SJSA1 (cell line): ENCODE measurements at regions not wholly inside any gene's neighbourhood (a gene's known extent, or its start where the extent isn't known, plus 50 kb on each side); places are given as distances from the start of the nearest gene placed in this dataset.
"Not testable (repeated sequence)": the region's sequence is repeated elsewhere in the genome, so short reads cannot be mapped to it uniquely, and the experiment has no call there.

Experiments
- DNase-seq, 2 experiments: peaks; one replicate each; pipeline ENCODE4 v3.0.0-alpha.2; 2015 to 2020; ENCODE audit warnings: low spot score in 2 of 2, low read depth in 1 of 2
- H3K27ac ChIP-seq: fragments of 250-450 bp; sonication (Bioruptor Pico); 2 replicates; pipeline ENCODE4 v1.5.1; 2020; ENCODE audit warnings: mild to moderate bottlenecking, moderate library complexity
- H3K27me3 ChIP-seq: fragments of 250-450 bp; sonication (Bioruptor Pico); replicated peaks from 2 replicates; pipeline ENCODE4 v1.5.1; 2020; ENCODE audit warnings: mild to moderate bottlenecking, moderate library complexity
- H3K36me3 ChIP-seq: fragments of 250-450 bp; sonication (Bioruptor Pico); 2 replicates; pipeline ENCODE4 v1.5.1; 2020; ENCODE audit warnings: mild to moderate bottlenecking
- H3K4me1 ChIP-seq: fragments of 250-450 bp; sonication (Bioruptor Pico); replicated peaks from 2 replicates; pipeline ENCODE4 v1.6.1; 2021; ENCODE audit warnings: mild to moderate bottlenecking
- H3K4me3 ChIP-seq: fragments of 250-450 bp; sonication (Bioruptor Pico); 2 replicates; pipeline ENCODE4 v1.5.1; 2020; ENCODE audit warnings: mild to moderate bottlenecking
- H3K9me3 ChIP-seq: fragments of 250-450 bp; sonication (Bioruptor Pico); replicated peaks from 2 replicates; pipeline ENCODE4 v1.5.1; 2020; ENCODE audit warnings: mild to moderate bottlenecking

DNA sequence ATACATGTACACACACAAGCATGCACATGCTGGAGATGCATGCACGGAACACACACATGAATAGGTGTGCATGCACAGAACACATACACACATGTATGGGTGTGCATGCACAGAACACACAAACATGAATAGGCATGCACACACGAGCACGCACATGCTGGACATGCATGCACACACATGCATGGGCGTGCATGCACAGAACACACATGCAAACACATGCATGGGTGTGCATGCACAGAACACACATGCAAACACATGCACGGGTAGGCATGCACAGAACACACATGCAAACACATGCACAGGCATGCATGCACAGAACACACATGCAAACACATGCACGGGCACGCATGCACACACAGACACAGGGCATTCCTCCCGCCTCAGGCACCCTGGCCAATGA, 382.3 kb downstream of the IRX2 start:
- H3K27ac ChIP-seq, result no peak overlapping the region
- no peaks in the 10 kb centered on the region for H3K36me3 ChIP-seq
- no peak for DNase-seq
- no peaks in the 10 kb centered on the region for H3K4me1 ChIP-seq
- H3K9me3 ChIP-seq, result peaks cover 45% of the 10 kb centered on the region
- no peaks in the 10 kb centered on the region for H3K27me3 ChIP-seq
- H3K4me3 ChIP-seq, result no peak overlapping the region

DNA sequence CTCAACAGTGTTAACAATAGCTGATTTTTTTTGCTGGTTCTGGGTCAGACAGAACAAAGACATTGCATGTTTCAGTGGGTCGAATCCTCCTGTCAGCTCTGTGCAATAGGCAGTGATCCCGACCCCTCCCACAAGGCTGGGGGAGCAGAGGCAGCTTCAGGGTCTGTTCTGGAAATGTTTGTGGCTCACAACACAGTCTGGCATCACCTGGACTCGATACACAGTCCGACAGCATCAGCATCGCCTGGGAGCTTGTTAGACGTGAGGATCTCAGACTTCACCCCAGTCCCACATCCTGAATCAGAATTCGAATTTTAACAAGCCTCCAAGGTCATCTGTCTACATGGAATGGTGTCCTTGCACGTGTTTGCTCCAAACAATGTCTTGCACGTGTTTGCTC, 384.7 kb downstream of the IRX2 start:
- Histone ChIP-seq H3K27ac (no peak overlapping the region), H3K4me3 (no peak overlapping the region), H3K36me3 (no peaks in the 10 kb centered on the region), H3K4me1 (no peaks in the 10 kb centered on the region), H3K9me3 (peaks cover 44% of the 10 kb centered on the region), H3K27me3 (no peaks in the 10 kb centered on the region)
- DNase-seq, result peak in 1 of 2 experiments; percentile 30

DNA sequence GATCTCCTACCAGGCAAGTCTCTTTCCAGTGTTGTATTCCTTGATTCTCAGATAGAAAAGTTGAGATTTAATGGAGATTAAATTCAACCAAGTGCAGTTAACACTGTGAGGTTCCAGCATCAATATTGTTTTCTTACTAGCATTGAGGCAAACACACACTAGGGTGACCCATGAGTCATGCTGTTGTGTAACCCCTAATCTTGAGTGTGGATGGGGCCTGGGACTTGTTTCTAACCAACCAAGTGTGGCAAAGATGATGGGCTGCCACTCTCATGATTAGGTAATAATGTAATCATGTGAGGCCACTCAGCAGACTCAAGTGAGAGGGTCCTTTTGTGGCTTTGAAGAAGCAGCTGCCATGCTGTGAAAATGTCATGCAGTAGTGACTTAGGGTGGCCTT, 394.2 kb downstream of the IRX2 start:
- Histone ChIP-seq H3K4me1 (no peaks in the 10 kb centered on the region), H3K9me3 (peaks cover 19% of the 10 kb centered on the region), H3K36me3 (no peaks in the 10 kb centered on the region), H3K4me3 (no peak overlapping the region), H3K27ac (no peak overlapping the region), H3K27me3 (no peaks in the 10 kb centered on the region)
- no peak for DNase-seq

DNA sequence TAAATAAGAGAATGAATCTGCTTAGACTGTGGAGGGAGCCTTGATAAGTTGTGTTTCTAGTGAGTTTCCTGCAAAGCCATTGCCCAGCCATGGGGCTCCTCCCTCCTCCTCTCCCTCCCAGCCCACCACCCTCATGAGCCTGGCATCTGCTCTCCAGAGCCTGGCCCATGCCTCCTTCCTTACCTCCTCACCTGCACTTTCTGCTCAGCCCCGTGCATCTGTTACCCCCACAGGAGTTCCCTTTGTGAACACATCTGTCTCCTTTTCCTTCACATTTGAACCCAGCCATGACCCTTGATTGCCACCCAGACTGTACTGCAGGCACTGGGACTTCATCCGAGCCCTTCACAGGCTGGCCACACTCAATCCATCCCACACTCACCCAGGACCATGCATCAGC, 395.6 kb downstream of the IRX2 start:
- Histone ChIP-seq H3K27ac (no peak overlapping the region), H3K9me3 (peaks cover 23% of the 10 kb centered on the region), H3K36me3 (no peaks in the 10 kb centered on the region)

DNA sequence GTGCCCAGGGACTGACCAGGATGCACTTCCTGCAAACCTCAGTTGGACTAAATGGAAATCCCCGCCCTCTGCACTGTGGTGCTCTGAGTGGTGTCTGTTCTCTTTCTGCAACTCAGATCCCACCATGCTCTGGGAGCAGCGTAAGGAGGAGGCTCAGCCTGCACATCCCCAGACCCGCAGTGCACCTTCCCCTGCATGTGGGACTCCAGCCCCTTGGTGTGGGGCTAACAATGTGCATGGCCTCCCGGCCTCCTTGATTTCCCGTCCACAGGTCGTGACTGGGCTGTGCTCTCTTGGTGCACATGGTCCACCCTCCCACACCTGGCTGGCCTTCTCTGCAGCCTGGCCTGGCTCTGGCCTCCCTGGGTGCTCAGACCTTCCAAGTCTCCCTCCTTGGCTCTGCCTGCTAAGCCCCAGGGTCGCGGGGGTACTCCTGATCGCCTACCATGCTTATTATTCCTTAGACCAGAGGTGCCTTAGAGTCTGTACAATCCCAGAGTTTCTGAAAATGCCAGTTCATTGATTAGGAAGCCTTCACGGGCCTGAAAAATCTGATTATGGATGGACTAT, 397.5 kb downstream of the IRX2 start:
- Histone ChIP-seq H3K9me3 (peaks cover 22% of the 10 kb centered on the region), H3K4me1 (no peaks in the 10 kb centered on the region), H3K4me3 (no peak overlapping the region), H3K27ac (no peak overlapping the region), H3K27me3 (no peaks in the 10 kb centered on the region), H3K36me3 (no peaks in the 10 kb centered on the region)
- DNase-seq, result peak in 1 of 2 experiments; percentile 37

More for the DNA sequence above, 395.6 kb downstream of the IRX2 start:
- Histone ChIP-seq H3K4me1 (no peaks in the 10 kb centered on the region), H3K4me3 (no peak overlapping the region), H3K27me3 (no peaks in the 10 kb centered on the region)
- DNase-seq, result no peak

DNA sequence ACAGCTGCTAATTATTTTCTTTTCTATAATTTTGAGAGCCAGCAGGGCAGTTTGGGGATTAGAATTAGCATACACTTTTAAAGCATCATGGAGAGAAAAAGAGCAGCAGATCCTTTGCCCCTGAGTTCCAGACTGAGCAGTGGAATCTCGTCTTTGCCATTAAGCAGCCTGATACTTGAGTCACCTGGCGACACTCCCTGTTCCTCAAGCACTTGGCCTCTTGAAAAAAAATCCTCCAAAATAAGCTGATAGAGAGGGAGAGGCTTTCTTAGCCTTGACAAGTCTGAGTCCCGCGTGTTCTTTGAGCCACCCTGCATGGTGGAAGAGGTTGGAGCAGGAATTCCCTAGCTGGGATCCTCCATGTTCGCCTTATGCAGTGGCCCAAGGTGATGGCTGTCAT, 398.3 kb downstream of the IRX2 start:
- Histone ChIP-seq H3K36me3 (no peaks in the 10 kb centered on the region), H3K4me3 (no peak overlapping the region), H3K9me3 (peaks cover 20% of the 10 kb centered on the region), H3K27me3 (no peaks in the 10 kb centered on the region), H3K4me1 (no peaks in the 10 kb centered on the region), H3K27ac (no peak overlapping the region)
- DNase-seq, result no peak

DNA sequence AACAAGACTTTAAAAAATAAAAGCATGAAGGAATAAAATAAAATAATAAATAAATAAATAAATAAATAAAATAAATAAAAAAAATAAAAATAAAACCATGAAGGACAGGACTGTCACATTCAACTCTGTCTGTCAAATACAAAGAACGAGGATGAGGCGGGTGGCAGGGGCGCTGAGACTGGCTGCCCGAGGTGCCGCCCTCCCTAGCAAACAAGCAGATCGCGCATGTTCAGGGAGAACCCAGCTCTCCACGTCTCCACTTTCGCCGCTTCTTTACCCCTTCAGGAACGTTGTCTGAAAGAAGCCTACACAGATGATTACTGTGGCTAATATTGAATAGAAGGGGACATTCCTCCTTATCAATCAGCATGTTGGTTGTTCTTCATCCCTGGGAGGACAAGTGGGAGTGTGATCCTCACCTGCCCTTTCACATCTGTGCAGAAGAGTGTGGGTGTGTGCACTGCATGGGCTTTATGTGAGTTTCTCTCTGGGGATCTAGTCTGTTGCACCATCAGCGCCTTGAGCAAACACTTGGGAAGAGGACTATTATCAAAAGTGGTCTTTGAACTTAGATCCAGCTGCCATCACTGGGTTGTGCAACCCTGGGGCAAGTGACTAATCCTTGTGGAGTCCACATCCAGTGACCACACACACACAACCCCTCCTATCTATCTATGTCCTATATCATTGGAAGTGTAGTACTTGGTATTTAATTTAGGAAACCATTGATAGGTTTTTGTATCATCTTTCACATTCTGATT, 399.2 kb downstream of the IRX2 start:
- Histone ChIP-seq H3K9me3 (peaks cover 23% of the 10 kb centered on the region), H3K4me1 (no peaks in the 10 kb centered on the region), H3K4me3 (no peak overlapping the region), H3K36me3 (no peaks in the 10 kb centered on the region), H3K27me3 (no peaks in the 10 kb centered on the region), H3K27ac (no peak overlapping the region)
- DNase-seq, result no peak

DNA sequence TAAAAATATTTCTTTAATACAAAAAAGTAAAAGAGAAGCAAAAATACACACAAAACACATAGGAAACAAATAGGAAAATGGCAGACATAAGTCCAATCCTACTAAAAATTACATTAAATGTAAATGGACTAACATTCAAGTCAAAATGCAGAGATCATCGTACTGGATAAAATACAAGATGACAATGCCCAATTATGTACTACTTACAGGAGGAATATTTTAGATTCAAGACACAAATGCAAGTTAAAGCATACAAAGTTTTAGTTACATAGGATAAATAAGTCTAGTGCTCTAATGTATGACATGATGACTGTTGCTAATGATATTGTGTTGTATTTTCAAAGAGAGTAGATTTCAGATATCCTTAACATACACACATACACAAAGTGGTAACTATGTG, 401.7 kb downstream of the IRX2 start:
- not testable (repeated sequence) for H3K27ac ChIP-seq, DNase-seq, H3K4me3 ChIP-seq, H3K4me1 ChIP-seq, H3K36me3 ChIP-seq, H3K27me3 ChIP-seq
- H3K9me3 ChIP-seq, result peaks cover 19% of the 10 kb centered on the region

DNA sequence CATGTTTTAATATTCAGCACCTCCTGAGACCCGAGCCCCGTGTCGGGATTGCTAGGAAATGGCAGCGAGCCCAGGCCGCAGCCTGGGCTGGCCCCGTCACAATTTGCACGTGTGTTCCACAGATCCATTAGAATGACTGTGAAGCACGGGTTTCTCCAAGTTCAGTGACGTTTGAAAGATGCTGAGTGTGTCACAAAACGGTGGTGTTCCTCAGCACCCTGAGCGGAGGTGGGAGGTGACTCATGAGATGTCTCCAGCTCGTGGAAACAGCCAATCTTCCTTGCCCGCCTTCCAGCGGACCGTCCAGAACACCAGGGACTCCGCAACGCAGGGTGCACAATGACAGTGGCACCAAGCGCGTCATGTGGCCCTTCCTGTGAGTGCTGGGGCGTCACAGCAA, 412.8 kb downstream of the IRX2 start:
- Histone ChIP-seq H3K27me3 (no peaks in the 10 kb centered on the region), H3K9me3 (peaks cover 34% of the 10 kb centered on the region), H3K27ac (no peak overlapping the region), H3K4me1 (no peaks in the 10 kb centered on the region), H3K36me3 (no peaks in the 10 kb centered on the region), H3K4me3 (no peak overlapping the region)
- DNase-seq, result no peak

DNA sequence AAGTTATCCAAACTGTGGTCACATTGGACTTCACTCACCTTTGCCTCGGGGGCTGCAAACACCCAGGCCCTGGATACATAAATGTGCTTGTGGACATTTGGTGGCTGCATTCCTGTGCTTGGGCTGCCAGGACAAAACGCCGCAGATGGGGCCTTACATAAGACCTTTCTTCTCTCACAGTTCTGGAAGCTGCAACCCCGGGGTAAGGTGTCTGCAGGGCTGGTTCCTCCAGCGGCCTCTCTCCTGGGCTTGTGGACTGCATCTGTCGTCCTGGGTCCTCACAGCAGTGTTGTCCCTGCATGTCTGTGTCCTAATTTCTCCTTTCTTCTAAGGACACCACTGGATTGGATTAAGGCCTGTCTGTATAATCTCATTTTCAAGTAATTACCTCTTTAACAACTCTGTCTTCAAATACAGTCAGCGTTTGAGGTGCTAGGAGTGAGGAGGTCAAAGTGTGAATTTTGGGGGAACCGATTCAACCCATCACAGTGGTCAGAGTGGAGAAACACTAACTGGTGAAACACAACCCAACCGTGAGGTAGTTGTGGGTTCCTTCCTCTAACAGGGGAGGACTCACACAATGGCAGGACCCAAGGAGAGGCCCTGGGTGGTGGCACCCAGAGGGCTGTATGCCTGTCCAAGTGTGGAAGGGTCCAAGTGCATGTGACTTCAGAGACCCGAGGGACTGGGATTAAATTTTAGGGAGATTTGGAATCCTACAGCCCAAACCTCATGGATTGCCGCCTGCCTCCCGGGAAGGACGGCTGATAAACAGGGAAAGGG, 415.6 kb downstream of the IRX2 start:
- Histone ChIP-seq H3K27ac (no peak overlapping the region), H3K9me3 (peaks cover 44% of the 10 kb centered on the region), H3K4me3 (no peak overlapping the region), H3K4me1 (no peaks in the 10 kb centered on the region), H3K36me3 (no peaks in the 10 kb centered on the region), H3K27me3 (no peaks in the 10 kb centered on the region)
- DNase-seq, result no peak

DNA sequence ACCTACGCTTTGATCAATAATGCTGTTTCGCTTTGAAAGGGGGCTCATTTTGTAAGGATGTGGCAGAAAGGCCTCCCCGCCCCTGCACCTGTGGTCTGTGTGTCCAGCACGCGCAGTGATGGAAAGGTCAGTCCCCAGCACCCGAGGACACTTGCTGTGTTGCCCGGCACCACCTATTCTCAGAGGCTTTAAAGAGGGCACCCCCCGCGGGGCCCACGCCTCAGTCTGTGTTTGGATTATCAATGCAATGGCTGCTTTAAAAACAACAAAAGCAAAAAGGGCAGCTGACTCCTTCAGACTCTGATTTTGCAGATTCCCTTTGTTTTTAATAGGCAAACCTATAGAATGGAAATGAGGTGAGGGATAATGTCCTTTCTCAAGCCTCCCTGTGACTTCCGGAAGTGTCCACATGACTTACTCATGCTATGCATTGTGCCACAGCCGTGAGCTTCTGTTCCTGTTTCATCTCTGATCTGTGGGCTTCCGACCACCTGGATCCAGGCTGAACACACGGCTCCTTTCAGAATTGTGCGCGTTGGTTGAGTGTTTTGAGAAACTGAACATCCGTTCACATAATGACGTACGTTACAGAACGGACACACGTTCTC, 416.2 kb downstream of the IRX2 start:
- H3K27ac ChIP-seq, result no peak overlapping the region
- H3K9me3 ChIP-seq, result peaks cover 46% of the 10 kb centered on the region
- no peaks in the 10 kb centered on the region for H3K36me3 ChIP-seq
- no peak for DNase-seq
- no peaks in the 10 kb centered on the region for H3K27me3 ChIP-seq
- no peaks in the 10 kb centered on the region for H3K4me1 ChIP-seq
- no peak overlapping the region for H3K4me3 ChIP-seq

DNA sequence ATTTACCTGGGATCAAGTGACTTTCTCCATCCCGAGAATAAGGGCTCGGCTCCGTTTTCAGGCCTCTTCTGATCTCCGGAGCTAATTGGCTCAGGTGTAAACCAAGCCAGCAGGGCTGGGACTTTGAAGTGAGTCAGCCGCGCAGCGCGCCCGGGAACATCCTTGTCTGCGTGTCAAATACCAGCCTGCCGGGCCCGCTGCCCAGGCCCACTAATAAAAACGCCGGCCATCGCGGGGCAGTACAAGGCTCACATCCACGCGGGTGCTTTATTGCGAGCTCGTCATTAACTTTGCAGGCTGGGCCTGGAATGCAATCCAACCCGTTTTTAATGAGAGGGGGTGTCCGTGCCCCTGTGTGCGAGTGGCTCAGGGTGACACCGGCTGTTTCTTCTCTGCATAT, 416.8 kb downstream of the IRX2 start:
- no peaks in the 10 kb centered on the region for H3K27me3 ChIP-seq
- H3K27ac ChIP-seq, result no peak overlapping the region
- DNase-seq, result no peak
- no peaks in the 10 kb centered on the region for H3K4me1 ChIP-seq
- peaks cover 43% of the 10 kb centered on the region for H3K9me3 ChIP-seq
- H3K36me3 ChIP-seq, result no peaks in the 10 kb centered on the region
- no peak overlapping the region for H3K4me3 ChIP-seq

DNA sequence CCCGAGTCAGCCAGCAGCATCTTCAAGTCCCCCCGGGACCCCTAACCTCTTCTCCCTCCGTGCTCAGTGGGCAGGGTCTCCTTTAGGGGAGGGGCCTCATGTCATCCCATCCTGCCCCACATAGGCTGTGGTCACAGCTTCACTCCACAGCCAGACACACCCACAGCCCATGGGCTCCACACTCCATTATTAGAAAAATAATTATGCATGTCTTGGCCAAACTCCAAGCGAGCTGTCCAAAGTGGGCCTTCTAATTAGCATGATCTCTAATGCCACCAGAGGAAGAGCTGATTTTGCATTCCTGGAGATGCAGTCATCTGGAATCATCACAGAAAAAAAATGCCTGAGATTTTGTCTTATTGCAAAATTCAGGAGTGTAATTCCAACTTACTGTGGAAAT, 418.2 kb downstream of the IRX2 start:
- H3K4me3 ChIP-seq, result no peak overlapping the region
- peaks cover 49% of the 10 kb centered on the region for H3K9me3 ChIP-seq
- no peak for DNase-seq
- no peak overlapping the region for H3K27ac ChIP-seq
- H3K36me3 ChIP-seq, result no peaks in the 10 kb centered on the region
- no peaks in the 10 kb centered on the region for H3K4me1 ChIP-seq
- H3K27me3 ChIP-seq, result no peaks in the 10 kb centered on the region

DNA sequence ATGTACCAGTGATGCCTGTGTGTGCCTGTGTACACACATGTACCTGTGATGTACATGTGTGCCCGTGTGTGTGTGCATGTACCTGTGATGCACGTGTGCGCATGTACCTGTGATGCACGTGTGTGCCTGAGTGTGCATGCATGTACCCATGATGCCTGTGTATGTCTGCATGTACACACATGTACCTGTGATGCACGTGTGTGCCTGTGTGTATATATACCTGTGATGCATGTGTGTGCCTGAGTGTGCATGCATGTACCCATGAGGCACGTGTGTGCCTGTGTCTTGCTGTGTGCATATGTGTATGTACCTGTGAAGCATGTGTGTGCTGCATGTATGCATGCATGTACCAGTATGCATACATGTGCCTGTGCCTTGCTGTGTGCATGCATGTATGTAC, 419.0 kb downstream of the IRX2 start:
- Histone ChIP-seq H3K4me1 (no peaks in the 10 kb centered on the region), H3K9me3 (peaks cover 49% of the 10 kb centered on the region), H3K27me3 (no peaks in the 10 kb centered on the region), H3K36me3 (no peaks in the 10 kb centered on the region), H3K4me3 (no peak overlapping the region), H3K27ac (no peak overlapping the region)
- no peak for DNase-seq
